ENCODE measurements at regions not wholly inside any gene's neighbourhood (a gene's known extent, or its start where the extent isn't known, plus 50 kb on each side); places are given as distances from the start of the nearest gene placed in this dataset.

DNA sequence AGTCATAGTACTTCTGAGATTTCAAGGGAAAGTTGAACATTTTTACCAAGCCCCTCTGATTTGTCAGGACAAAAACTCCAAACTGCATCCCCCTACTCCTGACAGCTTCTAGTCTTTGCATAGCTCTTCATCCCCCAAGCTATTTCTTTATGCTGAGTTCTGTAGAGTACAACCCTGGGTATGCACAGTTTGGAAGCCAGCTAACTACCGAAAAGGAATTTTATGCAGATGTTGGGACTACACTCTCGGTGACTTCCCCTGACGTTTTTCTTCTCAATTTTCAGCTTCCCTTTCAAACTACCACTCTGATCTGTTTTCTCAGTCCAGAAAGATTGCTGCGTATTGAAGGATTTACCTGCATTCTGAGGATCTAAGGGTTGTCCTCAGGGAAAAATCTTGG lies 1060.2 kb upstream of the ACVR2A start:
- no peak for DNase-seq (ENCODE audit: low read depth)
- H3K4me3 ChIP-seq (ENCODE audit: low read depth, low read length), result no peak overlapping the region
- TF ChIP-seq, protein P1, sequence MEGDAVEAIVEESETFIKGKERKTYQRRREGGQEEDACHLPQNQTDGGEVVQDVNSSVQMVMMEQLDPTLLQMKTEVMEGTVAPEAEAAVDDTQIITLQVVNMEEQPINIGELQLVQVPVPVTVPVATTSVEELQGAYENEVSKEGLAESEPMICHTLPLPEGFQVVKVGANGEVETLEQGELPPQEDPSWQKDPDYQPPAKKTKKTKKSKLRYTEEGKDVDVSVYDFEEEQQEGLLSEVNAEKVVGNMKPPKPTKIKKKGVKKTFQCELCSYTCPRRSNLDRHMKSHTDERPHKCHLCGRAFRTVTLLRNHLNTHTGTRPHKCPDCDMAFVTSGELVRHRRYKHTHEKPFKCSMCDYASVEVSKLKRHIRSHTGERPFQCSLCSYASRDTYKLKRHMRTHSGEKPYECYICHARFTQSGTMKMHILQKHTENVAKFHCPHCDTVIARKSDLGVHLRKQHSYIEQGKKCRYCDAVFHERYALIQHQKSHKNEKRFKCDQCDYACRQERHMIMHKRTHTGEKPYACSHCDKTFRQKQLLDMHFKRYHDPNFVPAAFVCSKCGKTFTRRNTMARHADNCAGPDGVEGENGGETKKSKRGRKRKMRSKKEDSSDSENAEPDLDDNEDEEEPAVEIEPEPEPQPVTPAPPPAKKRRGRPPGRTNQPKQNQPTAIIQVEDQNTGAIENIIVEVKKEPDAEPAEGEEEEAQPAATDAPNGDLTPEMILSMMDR (IDR thresholded peaks at IDR 0.05; ENCODE audit: control insufficient read depth, extremely low read depth, insufficient read depth), result no peak

DNA sequence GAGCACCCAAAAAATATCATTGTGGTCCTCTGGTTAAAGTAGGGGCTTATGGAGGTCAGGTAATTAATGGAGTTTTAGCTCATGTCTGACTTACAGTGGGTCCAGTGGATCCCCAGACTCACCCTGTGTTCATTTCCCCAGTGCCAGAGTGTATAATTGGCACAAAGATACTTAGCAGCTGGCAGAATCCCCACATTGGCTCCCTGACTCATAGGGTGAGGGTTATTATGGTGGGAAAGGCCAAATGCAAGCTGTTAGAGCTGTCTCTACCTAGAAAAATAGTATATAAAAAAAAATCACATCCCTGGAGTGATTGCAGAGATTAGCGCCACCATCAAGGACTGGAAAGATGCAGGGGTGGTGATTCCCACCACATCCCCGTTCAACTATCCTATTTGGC lies 1067.6 kb upstream of the ACVR2A start:
- no peak for DNase-seq (ENCODE audit: low read depth)
- no peak overlapping the region for H3K4me3 ChIP-seq (ENCODE audit: low read depth, low read length)
- TF ChIP-seq, protein P1 (IDR thresholded peaks at IDR 0.05; ENCODE audit: control insufficient read depth, extremely low read depth, insufficient read depth), result no peak

DNA sequence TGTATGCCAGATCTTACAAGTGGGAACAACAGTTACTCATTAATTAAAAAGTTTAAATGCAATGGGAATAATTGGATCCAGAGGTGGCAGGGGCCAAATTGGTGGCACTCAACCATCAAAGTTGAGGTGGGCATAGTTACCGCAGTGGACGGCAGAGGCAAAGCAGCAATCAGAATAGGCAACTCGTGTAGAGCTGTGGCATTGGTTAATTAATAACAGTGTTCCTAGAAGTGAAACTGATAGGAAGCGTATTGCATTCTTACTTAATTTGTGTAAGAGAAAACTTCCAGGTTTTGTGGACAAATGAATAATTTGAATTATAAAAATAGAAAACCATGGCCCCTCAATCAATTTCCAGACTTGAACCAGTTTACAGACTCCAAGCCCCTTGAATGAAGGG lies 1068.2 kb upstream of the ACVR2A start:
- no peak overlapping the region for H3K4me3 ChIP-seq (ENCODE audit: low read depth, low read length)
- no peak for DNase-seq (ENCODE audit: low read depth)
- TF ChIP-seq, protein P1 (IDR thresholded peaks at IDR 0.05; ENCODE audit: control insufficient read depth, extremely low read depth, insufficient read depth), result no peak

DNA sequence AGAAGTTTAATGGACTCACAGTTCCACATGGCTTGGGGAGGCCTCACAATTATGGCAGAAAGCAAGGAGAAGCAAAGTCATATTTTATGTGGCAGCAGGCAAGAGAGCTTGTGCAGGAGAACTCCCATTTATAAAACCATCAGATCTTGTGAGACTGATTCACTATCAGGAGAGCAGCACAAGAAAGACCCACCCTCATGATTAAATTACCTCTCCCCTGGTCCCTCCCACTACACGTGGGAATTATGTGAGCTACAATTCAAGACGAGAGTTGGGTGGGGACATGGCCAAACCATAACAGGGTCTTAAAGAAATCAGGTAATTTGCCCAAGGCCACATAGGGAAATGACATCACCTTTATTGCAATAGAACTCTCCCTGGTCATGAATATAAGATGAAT lies 1073.3 kb upstream of the ACVR2A start:
- TF ChIP-seq, protein P1 (IDR thresholded peaks at IDR 0.05; ENCODE audit: control insufficient read depth, extremely low read depth, insufficient read depth), result no peak
- H3K4me3 ChIP-seq (ENCODE audit: low read depth, low read length), result no peak overlapping the region
- no peak for DNase-seq (ENCODE audit: low read depth)

DNA sequence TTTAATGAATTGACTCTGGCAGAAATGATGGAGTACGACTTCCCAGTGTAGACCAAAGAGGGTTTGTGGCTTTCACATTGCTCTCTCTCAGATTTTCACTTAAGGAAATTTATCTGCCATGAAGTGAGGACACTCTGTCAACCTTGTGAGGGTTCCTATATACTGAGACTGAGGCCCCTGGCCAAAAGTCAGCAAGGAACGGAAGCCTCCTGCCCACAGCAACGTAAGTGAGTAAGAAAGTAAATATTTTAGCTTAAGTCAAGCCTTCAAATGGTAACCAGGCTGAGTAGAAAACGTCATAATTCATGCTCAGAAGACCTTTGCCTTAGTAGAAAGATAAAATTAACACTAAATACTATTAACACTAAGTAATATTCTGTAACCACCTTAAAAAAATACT lies 1080.5 kb upstream of the ACVR2A start:
- H3K4me3 ChIP-seq (ENCODE audit: low read depth, low read length), result no peak overlapping the region
- DNase-seq (ENCODE audit: low read depth), result no peak
- TF ChIP-seq, protein P1 (IDR thresholded peaks at IDR 0.05; ENCODE audit: control insufficient read depth, extremely low read depth, insufficient read depth), result no peak

DNA sequence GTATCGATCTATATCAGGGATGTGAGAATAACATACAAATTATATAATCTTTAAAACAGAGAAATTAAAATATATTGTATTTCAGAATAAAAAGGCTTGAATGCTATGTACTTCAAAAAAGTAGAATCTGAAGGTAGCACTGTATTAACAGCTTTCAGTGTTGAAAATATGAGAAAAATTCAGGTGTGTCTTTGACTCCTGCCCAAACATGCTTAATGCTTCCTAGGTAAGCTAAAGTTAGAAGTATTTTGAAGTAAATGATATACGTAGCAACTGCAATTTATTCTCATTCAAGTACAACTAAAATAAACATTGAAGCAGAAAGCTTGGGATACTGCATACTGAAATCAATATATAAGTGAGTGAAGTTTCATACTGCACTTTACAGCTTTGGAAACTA lies 1082.0 kb upstream of the ACVR2A start:
- no peak overlapping the region for H3K4me3 ChIP-seq (ENCODE audit: low read depth, low read length)

DNA sequence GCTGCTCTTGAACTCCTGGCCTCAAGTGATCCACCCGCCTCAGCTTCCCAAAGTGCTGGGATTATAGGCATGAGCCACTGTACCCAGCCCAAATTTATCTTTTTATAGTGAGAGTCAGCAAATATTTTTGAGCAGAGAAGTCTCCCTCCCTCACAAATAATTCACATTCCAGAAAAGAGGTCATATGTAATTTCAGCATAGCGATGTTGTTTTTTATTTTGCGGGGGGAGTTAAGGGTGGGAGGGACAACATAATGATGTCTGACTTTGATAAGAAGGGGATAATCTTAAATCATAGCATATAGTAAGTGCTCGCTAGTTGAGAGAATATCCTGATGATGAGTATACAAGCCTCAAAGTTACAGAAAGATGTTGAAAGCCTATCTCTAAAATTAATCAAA lies 1090.2 kb upstream of the ACVR2A start:
- DNase-seq (ENCODE audit: low read depth), result no peak
- TF ChIP-seq, protein P1 (IDR thresholded peaks at IDR 0.05; ENCODE audit: control insufficient read depth, extremely low read depth, insufficient read depth), result no peak
- H3K4me3 ChIP-seq (ENCODE audit: low read depth, low read length), result no peak overlapping the region

More for the DNA sequence above, 1082.0 kb upstream of the ACVR2A start:
- no peak for DNase-seq (ENCODE audit: low read depth)
- TF ChIP-seq, protein P1 (IDR thresholded peaks at IDR 0.05; ENCODE audit: control insufficient read depth, extremely low read depth, insufficient read depth), result no peak
